ENCODE measurements at regions not wholly inside any gene's neighbourhood (a gene's known extent, or its start where the extent isn't known, plus 50 kb on each side); places are given as distances from the start of the nearest gene placed in this dataset.

GRCh38 chr11:42169191-42169590, 709.7 kb upstream of the LRRC4C start:
- no peaks in the 10 kb centered on the region for H3K36me3 ChIP-seq
- DNase-seq: no peak
- H3K4me3 ChIP-seq: no peak overlapping the region
- no peaks in the 10 kb centered on the region for H3K9me3 ChIP-seq
- H3K4me1 ChIP-seq: no peaks in the 10 kb centered on the region
- no peak for TF ChIP-seq POLR2A (IDR thresholded peaks at IDR 0.05)
- TF ChIP-seq CTCF (IDR thresholded peaks at IDR 0.05): no peak
- H3K27ac ChIP-seq: no peak overlapping the region
- 48% methylated on average over 2 of the region's 2 CpGs for WGBS, 2 donors
- intact Hi-C loops (cut with DNase I): no loop called here
- no peaks in the 10 kb centered on the region for H3K27me3 ChIP-seq

- Histone ChIP-seq H3K36me3 (no peaks in the 10 kb centered on the region), H3K27ac (no peak overlapping the region), H3K27me3 (no peaks in the 10 kb centered on the region), H3K4me1 (no peaks in the 10 kb centered on the region), H3K4me3 (no peak overlapping the region), H3K9me3 (no peaks in the 10 kb centered on the region)
- 42 to 50% methylated on average over 1 of the region's 1 CpG for WGBS, 2 donors
- TF ChIP-seq POLR2A (IDR thresholded peaks at IDR 0.05) (no peak), CTCF (IDR thresholded peaks at IDR 0.05) (no peak)
- DNase-seq: no peak
- intact Hi-C loops (cut with DNase I): no loop called here
These were observed 711.1 kb upstream of the LRRC4C start for GRCh38 chr11:42170601-42171000.

GRCh38 chr11:42171046-42171445, 711.6 kb upstream of the LRRC4C start:
- no peaks in the 10 kb centered on the region for H3K4me1 ChIP-seq
- no peak overlapping the region for H3K4me3 ChIP-seq
- no peaks in the 10 kb centered on the region for H3K27me3 ChIP-seq
- DNase-seq: no peak
- H3K36me3 ChIP-seq: no peaks in the 10 kb centered on the region
- intact Hi-C loops (cut with DNase I): no loop called here
- TF ChIP-seq POLR2A (IDR thresholded peaks at IDR 0.05) (no peak), CTCF (IDR thresholded peaks at IDR 0.05) (no peak)
- WGBS, 2 donors: 61 to 67% methylated on average over 1 of the region's 1 CpG
- H3K27ac ChIP-seq: no peak overlapping the region
- H3K9me3 ChIP-seq: no peaks in the 10 kb centered on the region

GRCh38 chr11:42172441-42172840, 713.0 kb upstream of the LRRC4C start:
- H3K4me3 ChIP-seq: no peak overlapping the region
- no peak for TF ChIP-seq POLR2A (IDR thresholded peaks at IDR 0.05)
- no peak overlapping the region for H3K27ac ChIP-seq
- intact Hi-C loops (cut with DNase I): no loop called here
- WGBS, 2 donors: 50 to 56% methylated on average over 3 of the region's 3 CpGs
- no peaks in the 10 kb centered on the region for H3K27me3 ChIP-seq
- H3K9me3 ChIP-seq: no peaks in the 10 kb centered on the region
- no peaks in the 10 kb centered on the region for H3K36me3 ChIP-seq
- no peak for DNase-seq
- H3K4me1 ChIP-seq: no peaks in the 10 kb centered on the region

GRCh38 chr11:42175203-42175602, 715.8 kb upstream of the LRRC4C start:
- 63 to 75% methylated on average over 1 of the region's 1 CpG for WGBS, 2 donors
- H3K4me1 ChIP-seq: no peaks in the 10 kb centered on the region
- H3K27ac ChIP-seq: no peak overlapping the region
- no peaks in the 10 kb centered on the region for H3K36me3 ChIP-seq
- H3K9me3 ChIP-seq: no peaks in the 10 kb centered on the region
- no peak for DNase-seq
- TF ChIP-seq CTCF (IDR thresholded peaks at IDR 0.05): no peak
- TF ChIP-seq POLR2A (IDR thresholded peaks at IDR 0.05): no peak
- H3K27me3 ChIP-seq: no peaks in the 10 kb centered on the region
- no peak overlapping the region for H3K4me3 ChIP-seq
- intact Hi-C loops (cut with DNase I): no loop called here

GRCh38 chr11:42179216-42179615, 719.8 kb upstream of the LRRC4C start:
- no peak overlapping the region for H3K4me3 ChIP-seq
- H3K9me3 ChIP-seq: no peaks in the 10 kb centered on the region
- DNase-seq: no peak
- intact Hi-C loops (cut with DNase I): no loop called here
- 39 to 44% methylated on average over 2 of the region's 2 CpGs for WGBS, 2 donors
- no peaks in the 10 kb centered on the region for H3K36me3 ChIP-seq
- no peaks in the 10 kb centered on the region for H3K4me1 ChIP-seq
- H3K27me3 ChIP-seq: no peaks in the 10 kb centered on the region
- TF ChIP-seq CTCF (IDR thresholded peaks at IDR 0.05): no peak
- no peak for TF ChIP-seq POLR2A (IDR thresholded peaks at IDR 0.05)
- H3K27ac ChIP-seq: no peak overlapping the region

Data from esophagus squamous epithelium (tissue), 5 donors.